ENCODE measurements at regions not wholly inside any gene's neighbourhood (a gene's known extent, or its start where the extent isn't known, plus 50 kb on each side); places are given as distances from the start of the nearest gene placed in this dataset.

GRCh38 chrX:66988331-66988730, 349.5 kb upstream of the EDA2R start:
- TF ChIP-seq ZNF274 (IDR thresholded peaks at IDR 0.05; ENCODE audit: low read depth, low read length) (no peak), SUZ12 (IDR thresholded peaks at IDR 0.05; ENCODE audit: extremely low read depth, insufficient read depth, insufficient read length) (no peak)
